ENCODE measurements at regions not wholly inside any gene's neighbourhood (a gene's known extent, or its start where the extent isn't known, plus 50 kb on each side); places are given as distances from the start of the nearest gene placed in this dataset.

DNA sequence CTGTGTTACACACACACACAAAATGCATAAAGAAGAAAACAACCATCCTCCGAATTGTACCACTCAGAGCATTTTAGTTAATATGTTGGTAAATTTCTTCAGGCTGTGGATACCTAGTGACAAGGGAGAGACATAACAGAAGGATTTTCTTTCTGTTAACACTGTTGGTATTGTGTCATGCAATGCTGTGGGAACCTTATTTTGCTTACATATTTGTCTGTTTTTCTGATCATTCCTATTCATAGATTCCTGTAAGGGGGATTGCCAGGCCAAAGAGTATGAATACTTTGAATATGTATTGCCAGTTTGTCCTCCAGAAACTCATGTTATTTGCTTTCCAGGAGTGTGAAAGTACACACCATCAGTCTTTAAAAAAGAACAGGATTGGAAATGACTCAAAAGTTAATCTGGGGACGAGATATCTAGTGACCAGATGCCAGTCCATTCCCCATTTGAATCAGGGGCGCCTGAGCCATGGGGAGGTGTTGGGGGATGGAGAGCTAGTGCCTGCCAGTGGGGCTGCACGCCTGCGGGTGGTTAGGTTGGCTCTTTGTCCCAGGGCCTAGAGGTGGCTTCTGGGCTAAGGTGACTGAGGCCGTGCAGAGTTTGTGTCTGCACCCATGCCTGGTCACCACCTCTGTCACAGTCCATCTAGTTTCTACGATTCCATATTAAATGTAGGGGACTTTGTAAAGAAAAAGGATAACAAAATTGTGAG lies 142.0 kb downstream of the PTPN20 start:
- H3K4me3 ChIP-seq (ENCODE audit: low read depth, low read length), result no peak overlapping the region
- no peak for DNase-seq (ENCODE audit: low read depth)
- TF ChIP-seq, protein P1, sequence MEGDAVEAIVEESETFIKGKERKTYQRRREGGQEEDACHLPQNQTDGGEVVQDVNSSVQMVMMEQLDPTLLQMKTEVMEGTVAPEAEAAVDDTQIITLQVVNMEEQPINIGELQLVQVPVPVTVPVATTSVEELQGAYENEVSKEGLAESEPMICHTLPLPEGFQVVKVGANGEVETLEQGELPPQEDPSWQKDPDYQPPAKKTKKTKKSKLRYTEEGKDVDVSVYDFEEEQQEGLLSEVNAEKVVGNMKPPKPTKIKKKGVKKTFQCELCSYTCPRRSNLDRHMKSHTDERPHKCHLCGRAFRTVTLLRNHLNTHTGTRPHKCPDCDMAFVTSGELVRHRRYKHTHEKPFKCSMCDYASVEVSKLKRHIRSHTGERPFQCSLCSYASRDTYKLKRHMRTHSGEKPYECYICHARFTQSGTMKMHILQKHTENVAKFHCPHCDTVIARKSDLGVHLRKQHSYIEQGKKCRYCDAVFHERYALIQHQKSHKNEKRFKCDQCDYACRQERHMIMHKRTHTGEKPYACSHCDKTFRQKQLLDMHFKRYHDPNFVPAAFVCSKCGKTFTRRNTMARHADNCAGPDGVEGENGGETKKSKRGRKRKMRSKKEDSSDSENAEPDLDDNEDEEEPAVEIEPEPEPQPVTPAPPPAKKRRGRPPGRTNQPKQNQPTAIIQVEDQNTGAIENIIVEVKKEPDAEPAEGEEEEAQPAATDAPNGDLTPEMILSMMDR (IDR thresholded peaks at IDR 0.05; ENCODE audit: control insufficient read depth, extremely low read depth, insufficient read depth), result no peak

DNA sequence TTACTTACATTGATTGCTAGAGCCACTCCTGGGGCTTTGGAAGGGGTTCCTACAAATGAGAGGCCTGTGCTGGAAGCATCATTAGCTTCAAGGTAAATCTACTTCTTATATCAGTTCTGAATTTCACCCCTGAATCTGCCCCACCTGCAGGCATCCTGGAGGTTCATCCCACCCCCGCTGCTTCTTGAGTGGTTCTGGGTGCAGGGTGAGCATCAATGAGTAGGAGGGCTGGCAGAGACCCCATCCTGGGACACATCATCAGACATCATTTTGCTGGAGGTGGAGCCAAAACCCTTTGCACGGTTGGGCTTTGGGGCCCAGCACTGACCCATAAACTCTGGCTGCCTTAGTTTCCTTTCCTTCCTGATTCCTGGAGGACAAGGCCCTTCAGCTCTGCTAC lies 143.7 kb downstream of the PTPN20 start:
- H3K4me3 ChIP-seq (ENCODE audit: low read depth, low read length), result no peak overlapping the region
- TF ChIP-seq, protein P1 (IDR thresholded peaks at IDR 0.05; ENCODE audit: control insufficient read depth, extremely low read depth, insufficient read depth), result no peak
- DNase-seq (ENCODE audit: low read depth), result no peak

GRCh38 chr10:47055386-47056246 lies 144.4 kb downstream of the PTPN20 start:
- DNase-seq (ENCODE audit: low read depth), result no peak
- TF ChIP-seq, protein P1 (IDR thresholded peaks at IDR 0.05; ENCODE audit: control insufficient read depth, extremely low read depth, insufficient read depth), result no peak
- no peak overlapping the region for H3K4me3 ChIP-seq (ENCODE audit: low read depth, low read length)

- H3K4me3 ChIP-seq (ENCODE audit: low read depth, low read length), result no peak overlapping the region
- TF ChIP-seq, protein P1 (IDR thresholded peaks at IDR 0.05; ENCODE audit: control insufficient read depth, extremely low read depth, insufficient read depth), result no peak
- DNase-seq (ENCODE audit: low read depth), result no peak
These were observed 145.0 kb downstream of the PTPN20 start for GRCh38 chr10:47056247-47056510.

DNA sequence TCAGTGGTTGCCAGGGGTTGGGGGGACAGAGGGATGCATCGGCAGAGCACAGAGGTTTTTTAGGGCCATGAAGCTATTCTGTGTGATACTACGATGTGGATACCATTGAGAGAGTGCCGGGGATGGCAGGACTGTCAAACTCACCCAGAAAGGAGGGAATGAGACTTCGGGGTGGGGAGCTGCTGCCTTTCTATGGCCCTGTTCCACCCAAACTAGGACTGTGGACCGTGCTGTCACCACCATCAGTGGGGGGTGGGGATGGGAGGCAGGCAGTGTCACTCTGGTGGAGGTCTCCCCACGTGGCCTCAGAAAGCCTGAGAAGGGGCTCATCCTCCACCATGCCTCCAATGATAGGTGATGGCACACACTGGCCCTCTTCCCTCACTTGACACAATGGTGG lies 146.2 kb downstream of the PTPN20 start:
- DNase-seq (ENCODE audit: low read depth), result no peak
- no peak overlapping the region for H3K4me3 ChIP-seq (ENCODE audit: low read depth, low read length)
- TF ChIP-seq, protein P1 (IDR thresholded peaks at IDR 0.05; ENCODE audit: control insufficient read depth, extremely low read depth, insufficient read depth), result no peak

DNA sequence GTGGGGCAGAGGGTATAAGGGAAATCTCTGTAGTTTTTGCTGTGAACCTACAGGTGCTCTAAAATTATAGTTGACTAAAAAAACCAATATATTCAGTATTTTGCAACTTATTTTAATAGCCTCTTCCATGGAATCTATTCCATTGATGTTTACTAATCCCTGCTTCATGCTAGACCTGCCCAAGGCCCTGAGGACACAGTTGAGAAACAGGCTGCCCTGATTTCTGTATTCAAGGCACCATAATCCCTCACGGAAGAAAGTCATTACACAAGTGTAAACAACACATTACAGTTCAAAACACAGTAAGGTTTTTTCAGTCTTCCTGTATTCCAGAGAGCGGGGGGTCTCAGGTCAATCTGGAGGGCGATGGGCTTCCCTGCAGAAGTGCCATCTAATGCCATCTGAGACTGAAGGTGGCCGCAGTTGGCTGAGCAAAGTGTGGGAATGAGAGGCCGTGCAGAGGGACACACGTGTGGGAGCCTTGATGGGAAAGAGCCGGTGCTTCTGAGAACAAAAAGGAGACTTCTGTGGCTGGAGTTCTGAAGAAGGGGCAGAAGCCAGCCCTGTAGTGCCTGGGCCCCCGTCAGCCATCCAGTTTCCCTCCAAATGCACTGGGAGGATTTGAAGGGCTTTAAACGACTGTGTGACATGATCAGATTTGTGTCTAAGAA lies 146.9 kb downstream of the PTPN20 start:
- TF ChIP-seq, protein P1 (IDR thresholded peaks at IDR 0.05; ENCODE audit: control insufficient read depth, extremely low read depth, insufficient read depth), result no peak
- DNase-seq (ENCODE audit: low read depth), result no peak
- H3K4me3 ChIP-seq (ENCODE audit: low read depth, low read length), result no peak overlapping the region

Measured in LNCaP clone FGC (cell line).